Stimulated activated CD4-positive, alpha-beta T cell treated with anti-CD3 and anti-CD28 coated beads, Interleukin-15, amount 100 ng/mL, for 1 hour (primary cell): ENCODE measurements at regions not wholly inside any gene's neighbourhood (a gene's known extent, or its start where the extent isn't known, plus 50 kb on each side); places are given as distances from the start of the nearest gene placed in this dataset.

Experiments
- DNase-seq, 2 donors: peaks; one replicate each; pipeline ENCODE4 v3.0.0-alpha.2; 2020; ENCODE audit warnings: low read depth in 1 of 2, low spot score in 1 of 2

- DNase-seq, result no peak
Observed at GRCh38 chr4:104890598-104891275, 255.9 kb upstream of the TET2 start.

GRCh38 chr4:104896660-104897645 is 249.7 kb upstream of the TET2 start:
- no peak for DNase-seq

GRCh38 chr4:104899863-104900262 is 246.8 kb upstream of the TET2 start:
- no peak for DNase-seq

- DNase-seq, result no peak
Observed at GRCh38 chr4:104901438-104901837, 245.2 kb upstream of the TET2 start.

GRCh38 chr4:104901961-104902605 is 244.6 kb upstream of the TET2 start:
- no peak for DNase-seq

- no peak for DNase-seq
Observed at GRCh38 chr4:104905065-104905464, 241.6 kb upstream of the TET2 start.

GRCh38 chr4:104905546-104905945 is 241.1 kb upstream of the TET2 start:
- no peak for DNase-seq

- DNase-seq, result no peak
Observed at GRCh38 chr4:104906276-104906675, 240.4 kb upstream of the TET2 start.

- DNase-seq, result no peak
Observed at GRCh38 chr4:104907074-104907649, 239.5 kb upstream of the TET2 start.

- no peak for DNase-seq
Observed at GRCh38 chr4:104907991-104908390, 238.7 kb upstream of the TET2 start.

GRCh38 chr4:104909376-104909775 is 237.3 kb upstream of the TET2 start:
- no peak for DNase-seq

- DNase-seq, result no peak
Observed at GRCh38 chr4:104912518-104912917, 234.2 kb upstream of the TET2 start.

GRCh38 chr4:104915373-104915772 is 231.3 kb upstream of the TET2 start:
- DNase-seq, result no peak

GRCh38 chr4:104915864-104916263 is 230.8 kb upstream of the TET2 start:
- no peak for DNase-seq

- no peak for DNase-seq
Observed at GRCh38 chr4:104919406-104919805, 227.3 kb upstream of the TET2 start.

- DNase-seq, result no peak
Observed at GRCh38 chr4:104930298-104930697, 216.4 kb upstream of the TET2 start.

GRCh38 chr4:104930745-104931736 is 215.6 kb upstream of the TET2 start:
- DNase-seq, result peak in 1 of 2 donors; percentile 3

- DNase-seq, result no peak
Observed at GRCh38 chr4:104938624-104939023, 208.1 kb upstream of the TET2 start.

- DNase-seq, result no peak
Observed at GRCh38 chr4:104940927-104941326, 205.7 kb upstream of the TET2 start.

GRCh38 chr4:104941661-104942062 is 205.0 kb upstream of the TET2 start:
- no peak for DNase-seq
